Caki2 (cell line): ENCODE measurements at regions not wholly inside any gene's neighbourhood (a gene's known extent, or its start where the extent isn't known, plus 50 kb on each side); places are given as distances from the start of the nearest gene placed in this dataset.

ENCODE experiments used
- DNase-seq: peaks from one replicate; pipeline ENCODE4 v3.0.0-alpha.2; 2015; ENCODE audit warnings: low read depth
- in situ Hi-C: cut with HindIII; loops from 2 replicates; pipeline ENCODE4 v1.10.0; 2016; ENCODE audit warnings: low sequenced_read_pairs, low pct_unique_long_range_greater_than_20kb, mixed read lengths

GRCh38 chr3:65240366-65240765, 552.6 kb upstream of the ADAMTS9 start:
- in situ Hi-C loops = no loop called here

GRCh38 chr3:65238652-65239051, 550.9 kb upstream of the ADAMTS9 start:
- in situ Hi-C loops = no loop called here
- no peak for DNase-seq

More at GRCh38 chr3:65240366-65240765, 552.6 kb upstream of the ADAMTS9 start:
- DNase-seq = no peak

DNA sequence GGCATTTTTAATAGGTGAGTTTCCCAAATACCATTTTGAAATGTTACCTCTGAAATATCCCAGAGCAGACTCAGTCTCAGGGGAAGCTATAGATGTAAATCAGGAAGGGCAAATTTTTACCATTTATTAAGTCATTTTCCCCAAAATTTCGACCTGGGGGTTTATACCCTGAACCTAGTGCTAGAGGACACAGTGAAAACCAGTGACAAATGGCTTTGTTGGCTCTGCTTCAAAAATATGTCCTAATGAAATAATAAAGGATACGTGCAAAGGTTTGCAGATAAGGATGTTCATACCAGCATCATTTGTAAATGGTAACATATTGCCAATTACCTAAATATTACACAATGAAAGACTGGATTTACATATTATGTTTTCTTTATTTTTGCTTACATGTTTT, 546.7 kb upstream of the ADAMTS9 start:
- no peak for DNase-seq
- in situ Hi-C loops = no loop called here

- no peak for DNase-seq
- in situ Hi-C loops = no loop called here
These were observed 545.8 kb upstream of the ADAMTS9 start for GRCh38 chr3:65233561-65233960.

- DNase-seq = no peak
- in situ Hi-C loops = no loop called here
These were observed 543.7 kb upstream of the ADAMTS9 start for GRCh38 chr3:65231544-65231943.

DNA sequence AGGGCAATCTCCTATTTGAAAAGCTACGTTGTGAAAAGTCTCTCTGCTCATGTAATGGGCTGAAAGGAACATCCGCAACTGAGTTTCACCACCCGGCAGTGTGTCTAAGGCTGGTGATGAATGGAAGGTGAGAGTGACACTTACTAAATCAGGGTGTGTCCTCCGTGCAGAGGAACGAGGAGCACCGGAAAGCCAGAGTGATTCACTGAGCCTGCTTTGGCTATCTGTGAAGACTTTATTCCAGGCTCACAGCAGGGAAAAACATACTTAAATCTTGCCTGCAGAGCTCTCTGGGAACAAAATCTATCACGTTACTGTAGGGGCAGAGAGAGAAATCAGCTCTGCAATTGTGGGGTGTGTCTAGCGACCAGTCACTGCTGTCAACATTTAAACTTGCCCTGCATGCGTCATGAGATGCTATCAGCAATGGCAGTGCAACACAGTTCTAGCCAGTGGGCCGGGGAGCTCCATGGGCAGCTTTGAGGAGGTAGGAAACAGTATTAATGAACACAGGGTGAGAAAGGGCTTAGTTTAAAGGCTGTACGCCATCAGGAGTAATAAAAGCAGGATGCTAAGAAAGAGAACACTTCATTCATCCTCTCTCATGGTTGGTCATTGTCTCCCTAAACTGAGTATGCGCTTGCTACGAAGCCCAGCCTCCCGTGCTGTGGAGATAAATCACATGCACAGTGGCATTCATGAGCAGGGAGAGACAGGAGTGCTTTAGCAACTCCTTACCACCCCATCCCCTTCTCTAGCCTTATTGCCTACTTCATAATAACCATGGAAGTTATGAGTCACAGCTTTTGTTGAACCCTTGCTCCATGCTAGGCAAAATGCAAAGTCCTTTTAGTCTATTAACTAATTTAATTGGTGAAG, 542.7 kb upstream of the ADAMTS9 start:
- DNase-seq = no peak
- in situ Hi-C loops = no loop called here

GRCh38 chr3:65226287-65226686, 538.5 kb upstream of the ADAMTS9 start:
- in situ Hi-C loops = no loop called here
- no peak for DNase-seq

- DNase-seq = no peak
- in situ Hi-C loops = no loop called here
These were observed 522.4 kb upstream of the ADAMTS9 start for GRCh38 chr3:65210026-65210814.

DNA sequence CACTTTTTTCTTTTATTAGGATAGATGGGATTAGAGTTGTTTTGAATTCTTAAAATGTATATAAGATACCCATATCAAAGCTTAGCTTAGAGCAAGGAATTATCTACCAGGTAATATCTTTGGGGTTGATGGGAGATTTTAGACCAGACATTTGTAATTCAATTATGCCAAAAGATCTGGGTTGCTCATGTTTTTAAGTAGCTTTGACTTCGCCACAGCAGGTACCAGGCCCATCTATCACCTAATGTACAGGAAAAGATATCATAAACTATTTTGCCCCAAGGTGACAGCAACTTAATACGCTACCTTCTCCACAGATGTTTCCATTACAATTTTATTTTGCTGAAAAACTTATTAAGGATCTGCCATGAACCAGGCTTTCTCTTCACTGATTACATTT, 514.6 kb upstream of the ADAMTS9 start:
- DNase-seq = no peak
- in situ Hi-C loops = no loop called here

GRCh38 chr3:65201926-65202325, 514.1 kb upstream of the ADAMTS9 start:
- in situ Hi-C loops = no loop called here
- DNase-seq = no peak

DNA sequence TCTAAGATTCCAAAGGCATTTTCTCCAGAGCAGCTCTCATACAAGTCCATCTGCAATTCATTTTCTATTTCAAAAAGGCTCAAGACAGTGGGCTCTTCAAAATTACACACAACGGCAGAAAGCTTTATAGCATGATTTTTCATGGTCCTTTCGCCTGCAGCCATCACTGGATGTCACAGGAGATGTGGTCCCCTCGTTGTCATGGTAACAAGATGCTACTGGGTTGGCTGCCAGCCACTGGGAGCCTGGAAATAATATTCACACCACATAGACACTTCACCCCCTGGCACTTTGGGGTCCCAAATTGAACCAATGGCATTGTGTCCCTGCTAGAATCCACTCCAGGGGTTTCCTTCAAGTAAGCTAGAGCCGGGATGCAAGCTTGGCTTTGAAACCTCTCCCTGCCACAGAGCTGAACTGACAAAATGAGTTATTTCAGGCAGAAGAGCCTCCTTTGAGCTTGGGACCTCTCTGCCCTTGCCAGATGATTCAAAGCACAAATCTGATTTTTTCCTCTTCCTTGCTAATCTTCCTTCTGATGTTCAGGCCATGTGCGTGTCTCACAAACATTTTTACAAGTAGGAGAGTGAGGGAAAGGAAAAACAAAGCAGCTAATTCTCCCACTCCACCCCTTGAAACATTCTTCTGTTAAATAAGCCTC, 512.6 kb upstream of the ADAMTS9 start:
- DNase-seq = no peak
- in situ Hi-C loops = no loop called here

- in situ Hi-C loops = no loop called here
- no peak for DNase-seq
These were observed 508.9 kb upstream of the ADAMTS9 start for GRCh38 chr3:65196663-65197062.

DNA sequence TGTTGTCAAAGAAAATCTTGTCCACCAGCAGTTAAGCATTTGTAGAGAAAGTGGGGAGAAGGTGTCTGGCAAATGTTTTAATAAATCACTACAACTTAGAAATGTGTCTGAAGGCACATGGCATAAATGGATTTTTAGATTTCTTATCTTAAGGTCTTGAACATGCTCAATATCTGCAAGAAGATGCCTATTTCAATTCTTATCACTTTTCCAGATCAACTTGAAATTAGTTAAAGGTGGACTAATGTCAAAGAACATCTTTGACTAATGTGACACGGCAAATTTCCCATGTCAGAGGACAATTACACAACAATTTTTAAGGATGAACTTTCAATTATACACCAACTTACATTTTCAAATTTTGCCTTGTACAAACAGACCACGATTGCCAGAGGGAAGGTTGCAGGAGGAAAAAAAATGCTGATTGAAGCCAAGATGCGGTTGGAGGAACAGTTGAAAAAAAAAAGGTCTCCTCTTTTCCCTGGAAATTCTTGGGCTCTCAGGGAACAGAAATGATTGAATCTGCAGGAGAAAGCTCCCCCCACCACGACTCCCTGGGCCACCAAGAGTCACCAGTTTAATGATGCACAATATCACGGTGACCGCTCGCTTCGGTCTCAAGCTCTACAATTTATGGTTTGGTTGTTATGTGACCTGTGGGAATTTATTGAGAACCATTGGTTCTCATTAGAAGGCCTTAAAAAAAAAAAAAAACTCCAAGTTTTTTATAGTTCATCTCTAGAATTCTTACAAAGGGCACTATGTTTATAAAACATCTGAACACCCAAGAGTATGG, 507.6 kb upstream of the ADAMTS9 start:
- no peak for DNase-seq
- in situ Hi-C loops = no loop called here

- in situ Hi-C loops = no loop called here
- no peak for DNase-seq
These were observed 506.9 kb upstream of the ADAMTS9 start for GRCh38 chr3:65194744-65195143.

DNA sequence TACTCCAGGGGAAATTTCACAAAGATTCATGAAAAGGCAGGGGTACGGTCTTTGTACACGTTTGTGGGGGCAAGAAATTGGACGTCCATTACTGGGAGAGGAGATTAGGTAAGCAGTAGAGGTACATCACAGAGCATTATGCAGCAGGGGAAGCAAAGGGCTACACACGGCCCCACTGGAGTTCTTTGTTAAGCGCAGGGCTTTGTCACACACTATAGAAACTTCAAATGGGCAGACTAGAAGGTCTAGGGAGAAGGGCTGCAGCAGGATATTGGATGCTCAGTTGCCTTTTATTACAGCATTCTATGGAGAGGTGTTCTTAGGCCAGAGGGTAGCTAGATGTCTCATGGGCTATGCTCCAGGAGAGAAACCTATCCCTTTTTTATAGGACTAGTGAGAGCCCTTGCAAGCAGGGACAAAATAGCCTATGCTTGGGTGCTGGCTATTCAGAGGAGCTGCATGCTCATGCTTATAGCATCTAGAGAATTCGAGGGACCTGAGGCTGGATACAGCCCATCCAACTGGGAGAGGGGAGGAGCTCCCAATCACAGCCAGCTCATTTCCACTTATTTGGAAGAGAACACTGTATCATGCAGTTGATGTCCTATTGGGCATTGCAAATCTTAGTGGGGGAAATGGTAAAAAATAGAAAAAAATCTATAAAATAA, 506.4 kb upstream of the ADAMTS9 start:
- DNase-seq = no peak
- in situ Hi-C loops = no loop called here

- in situ Hi-C loops = no loop called here
- DNase-seq = no peak
These were observed 505.7 kb upstream of the ADAMTS9 start for GRCh38 chr3:65193531-65193930.

- no peak for DNase-seq
- in situ Hi-C loops = no loop called here
These were observed 502.3 kb upstream of the ADAMTS9 start for GRCh38 chr3:65190111-65190510.

DNA sequence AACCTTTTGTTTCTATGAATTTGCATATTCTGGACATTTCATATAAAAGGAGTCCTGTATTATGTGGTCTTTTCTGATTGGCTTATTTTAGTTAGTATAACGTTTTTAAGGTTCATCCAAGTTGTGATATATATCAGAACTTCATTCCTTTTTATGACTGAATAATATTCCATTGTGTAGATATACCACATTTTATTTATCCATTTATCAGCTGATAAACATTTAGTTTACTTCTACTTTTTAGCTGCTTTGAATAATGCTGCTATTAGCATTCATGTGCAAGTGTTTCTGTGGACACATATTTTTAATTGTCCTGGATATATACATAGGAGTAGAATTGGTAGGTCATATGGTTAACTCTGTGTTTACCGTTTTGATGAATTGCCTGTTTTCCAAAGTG, 498.5 kb upstream of the ADAMTS9 start:
- in situ Hi-C loops = no loop called here

More for the DNA sequence above, 498.5 kb upstream of the ADAMTS9 start:
- no peak for DNase-seq
